GM21515 (cell line): ENCODE measurements at regions not wholly inside any gene's neighbourhood (a gene's known extent, or its start where the extent isn't known, plus 50 kb on each side); places are given as distances from the start of the nearest gene placed in this dataset.

Experiments
- ATAC-seq: cut with Tn5 transposase; IDR thresholded peaks from one replicate; pipeline ENCODE4 v1.9.1; 2021; ENCODE audit not compliant: unreplicated experiment

- ATAC-seq: no peak
Measured at GRCh38 chr7:49718760-49719159, 54.7 kb upstream of the VWC2 start.

- ATAC-seq: no peak
Measured at GRCh38 chr7:49721441-49721840, 52.0 kb upstream of the VWC2 start.
